GM23338 (cell line): ENCODE measurements at regions not wholly inside any gene's neighbourhood (a gene's known extent, or its start where the extent isn't known, plus 50 kb on each side); places are given as distances from the start of the nearest gene placed in this dataset.

ENCODE experiments used
- ATAC-seq: fragments of 200-7000 bp; cut with Tn5 transposase; 3 replicates; pipeline ENCODE4 v1.9.1; 2020
- DNase-seq: peaks from one replicate; pipeline ENCODE4 v3.0.0-alpha.2; 2015; ENCODE audit warnings: low spot score
- H2AFZ ChIP-seq: fragments of 200-600 bp; sonication (generic); 2 replicates; pipeline ENCODE4 v1.8.0; 2016; ENCODE audit warnings: antibody characterized with exemption, mild to moderate bottlenecking, moderate library complexity
- H3F3A ChIP-seq: fragments of 200-600 bp; sonication (generic); replicated peaks from 2 replicates; pipeline ENCODE4 v1.8.0; 2017; ENCODE audit warnings: antibody characterized with exemption, mixed run types, low read depth
- H3K27ac ChIP-seq: fragments of 200-600 bp; sonication (generic); 2 replicates; pipeline ENCODE4 v1.6.1; 2016; ENCODE audit warnings: low read depth
- H3K27me3 ChIP-seq: fragments of 200-600 bp; sonication (generic); 2 replicates; pipeline ENCODE4 v1.8.0; 2016; ENCODE audit warnings: mild to moderate bottlenecking, mixed run types, moderate library complexity; ENCODE audit not compliant: insufficient read depth
- H3K36me3 ChIP-seq: fragments of 200-600 bp; sonication (generic); 2 replicates; pipeline ENCODE4 v1.8.0; 2016; ENCODE audit warnings: mild to moderate bottlenecking; ENCODE audit not compliant: insufficient read depth
- H3K4me1 ChIP-seq: fragments of 200-600 bp; sonication (generic); 2 replicates; pipeline ENCODE4 v1.8.0; 2016; ENCODE audit warnings: mild to moderate bottlenecking, moderate library complexity; ENCODE audit not compliant: insufficient read depth
- H3K4me2 ChIP-seq: fragments of 200-600 bp; sonication (generic); 2 replicates; pipeline ENCODE4 v1.7.1; 2017; ENCODE audit warnings: mixed run types
- H3K4me3 ChIP-seq: fragments of 200-600 bp; sonication (generic); 2 replicates; pipeline ENCODE4 v1.6.1; 2016; ENCODE audit warnings: mixed run types
- H3K79me2 ChIP-seq: fragments of 200-600 bp; sonication (generic); replicated peaks from 2 replicates; pipeline ENCODE4 v1.8.0; 2017; ENCODE audit warnings: mild to moderate bottlenecking; ENCODE audit not compliant: insufficient read depth
- H3K9me2 ChIP-seq: fragments of 200-600 bp; sonication (generic); 2 replicates; pipeline ENCODE4 v1.8.0; 2017; ENCODE audit not compliant: insufficient read depth
- H4K20me1 ChIP-seq: fragments of 200-600 bp; sonication (generic); replicated peaks from 2 replicates; pipeline ENCODE4 v1.8.0; 2017; ENCODE audit warnings: mild to moderate bottlenecking; ENCODE audit not compliant: insufficient read depth
- H3K27ac Mint-ChIP-seq: 2 replicates; pipeline ENCODE4 v1.8.0; 2020; ENCODE audit warnings: inconsistent platforms, mild to moderate bottlenecking, moderate library complexity, mixed read lengths
- H3K27me3 Mint-ChIP-seq: 3 replicates; pipeline ENCODE4 v1.8.0; 2022; ENCODE audit warnings: low read depth, mild to moderate bottlenecking, moderate library complexity, mixed read lengths, inconsistent platforms; ENCODE audit not compliant: insufficient read depth, poor library complexity
- H3K36me3 Mint-ChIP-seq: 3 replicates; pipeline ENCODE4 v1.8.0; 2021; ENCODE audit warnings: low read depth, mild to moderate bottlenecking, inconsistent platforms, moderate library complexity, mixed read lengths
- H3K4me1 Mint-ChIP-seq: 3 replicates; pipeline ENCODE4 v1.8.0; 2020; ENCODE audit warnings: mild to moderate bottlenecking, inconsistent platforms, mixed read lengths
- H3K4me3 Mint-ChIP-seq: 3 replicates; pipeline ENCODE4 v1.8.0; 2021; ENCODE audit warnings: moderate library complexity, mild to moderate bottlenecking, inconsistent platforms, mixed read lengths
- H3K9me3 Mint-ChIP-seq: 3 replicates; pipeline ENCODE4 v1.8.0; 2020; ENCODE audit warnings: moderate library complexity, mild to moderate bottlenecking, inconsistent platforms, mixed read lengths
- CTCF ChIP-seq, 2 experiments: fragments of 200-600 bp in 1 of 2; sonication (generic) in 1 of 2; conservative IDR thresholded peaks; 2 replicates each; pipeline versions ENCODE4 v1.5.1 to v1.6.1; 2016 to 2017; ENCODE audit warnings: antibody characterized with exemption in 2 of 2, low read depth in 2 of 2, mild to moderate bottlenecking in 2 of 2, moderate library complexity in 1 of 2
- TF ChIP-seq, protein P1 (sequence below): IDR thresholded peaks from 2 replicates; pipeline ENCODE4 v1.6.1; 2016; ENCODE audit warnings: antibody characterized with exemption

DNA sequence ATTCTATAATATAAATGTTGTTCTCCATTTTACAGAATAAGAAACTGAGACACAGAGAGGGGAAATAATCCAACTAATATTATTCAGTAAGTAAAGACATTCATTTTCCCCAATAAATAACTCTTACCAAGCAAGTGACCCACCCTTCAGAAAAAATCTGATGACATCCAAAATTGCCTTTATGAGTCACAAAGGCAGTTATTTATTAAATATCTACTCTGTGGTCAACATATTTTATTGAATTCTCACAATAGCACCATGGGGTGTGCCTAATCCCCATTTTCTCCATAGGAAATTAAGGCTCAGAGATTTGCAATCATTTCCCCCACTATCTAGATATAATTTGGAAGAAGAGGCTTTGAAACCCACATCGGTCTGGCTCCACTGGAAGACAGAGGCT is 161.5 kb upstream of the ISX start:
- Histone ChIP-seq H3K9me2 (peaks cover 26% of the 10 kb centered on the region), H3K27me3 (no peaks in the 10 kb centered on the region), H3K4me2 (no peak overlapping the region), H3K4me1 (no peaks in the 10 kb centered on the region), H3K27ac (no peak overlapping the region), H3F3A (no peaks in the 10 kb centered on the region), H3K4me3 (no peak overlapping the region), H3K36me3 (no peaks in the 10 kb centered on the region), H2AFZ (no peak overlapping the region), H3K79me2 (no peaks in the 10 kb centered on the region), H4K20me1 (no peaks in the 10 kb centered on the region)
- peaks cover 2% of the 10 kb centered on the region for H3K27me3 Mint-ChIP-seq
- peaks cover 42% of the 10 kb centered on the region for H3K9me3 Mint-ChIP-seq
- H3K27ac Mint-ChIP-seq, result no peak overlapping the region
- no peaks in the 10 kb centered on the region for H3K4me1 Mint-ChIP-seq
- TF ChIP-seq, protein P1, sequence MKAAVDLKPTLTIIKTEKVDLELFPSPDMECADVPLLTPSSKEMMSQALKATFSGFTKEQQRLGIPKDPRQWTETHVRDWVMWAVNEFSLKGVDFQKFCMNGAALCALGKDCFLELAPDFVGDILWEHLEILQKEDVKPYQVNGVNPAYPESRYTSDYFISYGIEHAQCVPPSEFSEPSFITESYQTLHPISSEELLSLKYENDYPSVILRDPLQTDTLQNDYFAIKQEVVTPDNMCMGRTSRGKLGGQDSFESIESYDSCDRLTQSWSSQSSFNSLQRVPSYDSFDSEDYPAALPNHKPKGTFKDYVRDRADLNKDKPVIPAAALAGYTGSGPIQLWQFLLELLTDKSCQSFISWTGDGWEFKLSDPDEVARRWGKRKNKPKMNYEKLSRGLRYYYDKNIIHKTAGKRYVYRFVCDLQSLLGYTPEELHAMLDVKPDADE, result no peak
- no peak for TF ChIP-seq CTCF (conservative IDR thresholded peaks at IDR 0.05; ENCODE audit: low read depth in 2 of 2)
- H3K4me3 Mint-ChIP-seq, result no peak overlapping the region
- DNase-seq (no peak), ATAC-seq (no peak)
- no peaks in the 10 kb centered on the region for H3K36me3 Mint-ChIP-seq

DNA sequence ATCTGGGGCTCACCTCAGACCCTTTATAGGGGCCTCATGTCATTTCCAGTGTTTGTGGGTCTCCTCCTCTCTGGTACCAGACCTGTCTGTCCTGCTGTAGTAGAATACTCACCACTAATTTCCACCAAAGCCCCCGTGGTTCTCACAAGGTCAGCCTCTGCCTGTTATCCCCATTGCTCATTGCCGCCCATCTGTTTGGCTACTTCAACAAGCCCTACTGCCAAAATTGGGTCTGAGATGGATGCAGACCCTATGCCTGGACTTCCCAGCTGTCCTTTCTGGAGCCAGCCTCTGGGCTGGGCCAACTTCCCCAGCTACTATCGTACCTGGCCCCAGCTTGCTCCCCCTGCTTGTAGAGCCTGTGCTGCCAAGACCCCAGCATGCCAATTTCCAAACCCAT is 152.1 kb upstream of the ISX start:
- Mint-ChIP-seq H3K27ac (no peak overlapping the region), H3K36me3 (no peaks in the 10 kb centered on the region; the same call in 2 of the 3 replicates)

More for the DNA sequence above, 152.1 kb upstream of the ISX start:
- Histone ChIP-seq H3K4me1 (no peaks in the 10 kb centered on the region), H3K79me2 (no peaks in the 10 kb centered on the region), H3K9me2 (peaks cover 17% of the 10 kb centered on the region; the same call in 1 of the 2 replicates), H3K4me2 (no peak overlapping the region), H3K4me3 (no peak overlapping the region), H2AFZ (no peak overlapping the region), H3F3A (no peaks in the 10 kb centered on the region), H3K36me3 (no peaks in the 10 kb centered on the region), H3K27ac (no peak overlapping the region), H4K20me1 (no peaks in the 10 kb centered on the region), H3K27me3 (no peaks in the 10 kb centered on the region)
- no peak for ATAC-seq
- Mint-ChIP-seq H3K27me3 (peaks cover 2% of the 10 kb centered on the region), H3K4me3 (no peak overlapping the region), H3K4me1 (peaks cover 3% of the 10 kb centered on the region; the same call in 2 of the 3 replicates), H3K9me3 (peaks cover 46% of the 10 kb centered on the region)
- no peak for TF ChIP-seq CTCF (conservative IDR thresholded peaks at IDR 0.05; ENCODE audit: low read depth in 2 of 2)
- no peak for DNase-seq
